Right hindlimb (tissue), 1 donor: ENCODE measurements at regions not wholly inside any gene's neighbourhood (a gene's known extent, or its start where the extent isn't known, plus 50 kb on each side); places are given as distances from the start of the nearest gene placed in this dataset.

ENCODE experiments used
- DNase-seq: peaks from one replicate; pipeline ENCODE4 v3.0.0-alpha.2; 2018

GRCh38 chrX:30949554-30949953 is 60.5 kb upstream of the TAB3 start:
- no peak for DNase-seq

- no peak for DNase-seq
Measured at GRCh38 chrX:30948626-30949025, 59.6 kb upstream of the TAB3 start.

- no peak for DNase-seq
Measured at GRCh38 chrX:30948051-30948450, 59.0 kb upstream of the TAB3 start.

- no peak for DNase-seq
Measured at GRCh38 chrX:30943984-30944383, 54.9 kb upstream of the TAB3 start.

GRCh38 chrX:30941898-30942297 is 52.8 kb upstream of the TAB3 start:
- DNase-seq, result no peak

- no peak for DNase-seq
Measured at GRCh38 chrX:30939928-30940327, 50.9 kb upstream of the TAB3 start.
